ENCODE measurements at regions not wholly inside any gene's neighbourhood (a gene's known extent, or its start where the extent isn't known, plus 50 kb on each side); places are given as distances from the start of the nearest gene placed in this dataset.
A peak's percentile ranks its signal among the peaks of the same experiment; 100 is the strongest.

- DNase-seq: no peak
Observed at GRCh38 chr20:12395353-12395752, 477.7 kb downstream of the BTBD3 start.

GRCh38 chr20:12395760-12396159, 478.1 kb downstream of the BTBD3 start:
- no peak for DNase-seq

GRCh38 chr20:12399110-12399836, 481.6 kb downstream of the BTBD3 start:
- no peak for DNase-seq

GRCh38 chr20:12404941-12405340, 487.2 kb downstream of the BTBD3 start:
- DNase-seq: no peak

- no peak for DNase-seq
Observed at GRCh38 chr20:12406978-12407377, 489.3 kb downstream of the BTBD3 start.

GRCh38 chr20:12409501-12409900, 491.8 kb downstream of the BTBD3 start:
- no peak for DNase-seq

GRCh38 chr20:12410783-12411182, 493.1 kb downstream of the BTBD3 start:
- no peak for DNase-seq

GRCh38 chr20:12411246-12411940, 493.7 kb downstream of the BTBD3 start:
- DNase-seq: no peak

GRCh38 chr20:12413116-12413515, 495.4 kb downstream of the BTBD3 start:
- no peak for DNase-seq

GRCh38 chr20:12414446-12415274, 497.0 kb downstream of the BTBD3 start:
- no peak for DNase-seq

GRCh38 chr20:12416281-12416680, 498.6 kb downstream of the BTBD3 start:
- no peak for DNase-seq

- DNase-seq: no peak
Observed at GRCh38 chr20:12433724-12434123, 516.0 kb downstream of the BTBD3 start.

GRCh38 chr20:12434672-12435071, 517.0 kb downstream of the BTBD3 start:
- no peak for DNase-seq

- DNase-seq: no peak
Observed at GRCh38 chr20:12435268-12435667, 517.6 kb downstream of the BTBD3 start.

- DNase-seq: no peak
Observed at GRCh38 chr20:12453711-12454110, 536.0 kb downstream of the BTBD3 start.

- DNase-seq: no peak
Observed at GRCh38 chr20:12455148-12455547, 537.5 kb downstream of the BTBD3 start.

- DNase-seq: no peak
Observed at GRCh38 chr20:12458241-12458640, 540.5 kb downstream of the BTBD3 start.

GRCh38 chr20:12464036-12464435, 544.7 kb upstream of the SPTLC3 start:
- no peak for DNase-seq

GRCh38 chr20:12466915-12467314, 541.9 kb upstream of the SPTLC3 start:
- DNase-seq: no peak

- DNase-seq: peak; percentile 98
Observed at GRCh38 chr20:12467758-12468157, 541.0 kb upstream of the SPTLC3 start.

GRCh38 chr20:12482661-12483060, 526.1 kb upstream of the SPTLC3 start:
- no peak for DNase-seq

- DNase-seq: no peak
Observed at GRCh38 chr20:12502443-12502842, 506.3 kb upstream of the SPTLC3 start.

GRCh38 chr20:12504779-12505178, 504.0 kb upstream of the SPTLC3 start:
- no peak for DNase-seq

GRCh38 chr20:12511499-12511898, 497.3 kb upstream of the SPTLC3 start:
- no peak for DNase-seq

Measured in NCI-H1105 treated with DMSO at 0.1 percent for 48 hours (cell line).